GM12873 (cell line): ENCODE measurements at regions not wholly inside any gene's neighbourhood (a gene's known extent, or its start where the extent isn't known, plus 50 kb on each side); places are given as distances from the start of the nearest gene placed in this dataset.

ENCODE experiments used
- CTCF ChIP-seq: IDR thresholded peaks from 2 replicates; pipeline ENCODE4 v1.5.1; 2012; ENCODE audit warnings: low read depth, mild to moderate bottlenecking, moderate library complexity, low read length, control low read depth; ENCODE audit not compliant: insufficient read depth; ENCODE audit errors: missing control alignments

- no peak for TF ChIP-seq CTCF
Measured at GRCh38 chr22:34702279-34702678, 363.7 kb upstream of the ISX start.

GRCh38 chr22:34709641-34710040 is 356.3 kb upstream of the ISX start:
- TF ChIP-seq CTCF, result no peak

GRCh38 chr22:34722901-34723300 is 343.1 kb upstream of the ISX start:
- no peak for TF ChIP-seq CTCF

DNA sequence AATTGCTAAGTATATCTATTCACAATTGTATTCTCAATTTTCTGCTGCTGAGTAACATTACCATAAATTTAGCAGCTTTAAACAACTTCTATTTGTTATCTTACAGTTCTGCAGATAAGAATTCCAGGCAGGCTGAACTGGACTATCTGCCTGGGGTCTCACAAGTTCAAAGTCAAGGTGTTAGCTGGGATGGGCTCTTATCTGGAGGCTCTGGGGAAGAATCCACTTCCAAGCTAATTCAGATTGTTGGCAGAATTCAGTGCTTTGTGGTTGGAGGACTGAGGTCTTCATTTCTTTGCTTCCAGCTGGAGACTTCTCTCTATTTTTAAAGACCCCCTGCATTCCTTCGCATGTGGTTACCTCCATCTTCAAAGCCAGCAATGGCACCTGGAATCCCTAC is 329.9 kb upstream of the ISX start:
- TF ChIP-seq CTCF, result no peak

DNA sequence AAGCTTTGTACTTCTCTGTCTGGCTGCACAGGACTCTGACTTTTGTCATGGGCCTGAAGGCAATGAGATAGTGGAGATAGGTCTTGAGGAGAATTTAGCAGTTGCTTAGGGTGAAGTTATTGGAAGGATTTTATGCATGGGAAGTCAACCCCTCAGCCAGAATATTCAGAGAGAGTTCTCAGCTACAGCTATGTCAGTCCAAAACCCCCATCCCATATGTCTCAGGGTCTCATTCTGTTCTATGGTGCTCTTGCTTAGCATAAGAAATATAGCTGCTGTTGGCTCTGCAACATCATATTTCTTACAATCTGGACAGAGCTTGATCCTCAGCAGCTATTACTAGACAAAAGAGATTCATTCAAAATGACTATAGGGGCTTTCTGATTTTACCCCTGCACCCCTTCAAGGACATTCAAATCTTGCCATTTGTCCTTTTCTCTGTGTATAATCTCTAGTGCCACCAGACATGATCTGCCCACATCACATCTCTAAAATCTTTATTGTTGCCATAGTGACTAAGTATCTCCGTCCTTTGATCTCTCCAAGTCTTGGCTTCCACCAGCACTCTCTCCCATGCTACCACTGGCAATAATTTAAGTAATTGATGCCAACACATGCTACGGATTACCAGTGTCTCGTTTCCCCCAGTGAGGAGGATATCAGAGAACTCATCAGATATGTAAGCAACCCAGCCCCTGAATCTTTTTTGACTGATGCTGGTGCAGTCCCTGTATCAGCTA is 327.1 kb upstream of the ISX start:
- no peak for TF ChIP-seq CTCF

- no peak for TF ChIP-seq CTCF
Measured at GRCh38 chr22:34743110-34743751, 322.7 kb upstream of the ISX start.

DNA sequence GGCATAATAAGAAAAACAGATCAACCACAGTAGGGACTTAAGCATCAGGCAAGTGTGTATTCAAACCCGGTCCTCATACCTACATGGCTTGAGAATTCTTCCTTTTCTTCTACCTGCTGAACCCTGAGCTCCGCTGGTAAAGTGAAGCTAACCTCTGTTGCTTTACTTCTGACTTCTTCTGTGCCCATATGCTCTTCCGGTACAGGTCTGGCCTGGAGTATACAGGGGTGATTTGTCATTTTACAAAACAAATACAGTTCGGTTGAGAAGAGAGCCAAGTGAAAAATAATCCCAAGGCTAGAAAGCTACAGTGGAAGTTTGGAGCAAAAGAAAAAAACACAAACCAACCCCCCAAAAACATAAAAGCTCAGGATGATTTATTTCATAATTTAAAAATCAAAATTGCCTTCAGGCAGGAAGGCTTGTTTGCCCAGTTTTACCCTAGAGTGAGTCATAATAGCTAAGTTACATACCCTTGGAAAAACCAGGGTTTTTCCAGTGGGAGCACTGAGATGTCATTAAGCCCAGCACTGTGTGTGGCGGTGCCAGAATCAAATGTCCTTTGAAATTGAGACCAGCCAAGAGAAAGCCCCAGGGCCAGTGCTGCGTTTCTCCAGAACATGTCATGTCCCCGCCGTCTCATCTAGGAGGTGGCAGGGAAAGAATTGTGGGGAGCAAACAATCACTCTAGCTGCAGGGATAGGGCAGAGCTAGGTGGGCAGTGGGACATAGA is 305.5 kb upstream of the ISX start:
- TF ChIP-seq CTCF, result no peak
